GM12878 (cell line): ENCODE measurements at regions not wholly inside any gene's neighbourhood (a gene's known extent, or its start where the extent isn't known, plus 50 kb on each side); places are given as distances from the start of the nearest gene placed in this dataset.

Experiments used
- ASH2L ChIP-seq: fragments of 300-600, 200-600 bp; sonication (generic); IDR thresholded peaks from 2 replicates; pipeline ENCODE4 v1.6.1; 2017; ENCODE audit warnings: low read depth, mild to moderate bottlenecking, borderline replicate concordance
- BRCA1 ChIP-seq: IDR thresholded peaks from 2 replicates; pipeline ENCODE4 v1.6.1; 2011; ENCODE audit warnings: low read depth, low read length, improper control_type of control experiment
- E2F4 ChIP-seq: IDR thresholded peaks from 2 replicates; pipeline ENCODE4 v1.6.1; 2012; ENCODE audit warnings: low read depth, low read length, improper control_type of control experiment
- HDAC2 ChIP-seq: fragments of 200-600 bp; sonication (generic); IDR thresholded peaks from 2 replicates; pipeline ENCODE4 v1.6.1; 2017
- IKZF1 ChIP-seq: fragments of 450-650 bp; conservative IDR thresholded peaks from 2 replicates; pipeline ENCODE4 v1.6.1; 2017; ENCODE audit warnings: antibody characterized with exemption, mild to moderate bottlenecking
- KDM1A ChIP-seq: fragments of 200-600 bp; sonication (generic); IDR thresholded peaks from 2 replicates; pipeline ENCODE4 v1.6.1; 2016; ENCODE audit warnings: borderline replicate concordance
- LARP7 ChIP-seq: fragments of 450-650 bp; IDR thresholded peaks from 2 replicates; pipeline ENCODE4 v1.6.1; 2017; ENCODE audit warnings: mild to moderate bottlenecking
- MEF2B ChIP-seq: fragments of 450-650 bp; IDR thresholded peaks from 2 replicates; pipeline ENCODE4 v1.6.1; 2018; ENCODE audit warnings: mild to moderate bottlenecking, moderate library complexity; ENCODE audit not compliant: partially characterized antibody, poor library complexity, severe bottlenecking
- MTA3 ChIP-seq: IDR thresholded peaks from 2 replicates; pipeline ENCODE4 v1.6.1; 2012; ENCODE audit warnings: low read length, inconsistent platforms, borderline replicate concordance
- POLR2AphosphoS5 ChIP-seq: IDR thresholded peaks from 2 replicates; pipeline ENCODE4 v1.6.1; 2011; ENCODE audit warnings: mild to moderate bottlenecking, low read length, inconsistent platforms
- WRNIP1 ChIP-seq: IDR thresholded peaks from 2 replicates; pipeline ENCODE4 v1.6.1; 2011; ENCODE audit warnings: low read depth, low read length, improper control_type of control experiment, borderline replicate concordance
- ZBTB40 ChIP-seq: fragments of 450-650 bp; IDR thresholded peaks from 2 replicates; pipeline ENCODE4 v1.6.1; 2016; ENCODE audit warnings: mild to moderate bottlenecking, moderate library complexity, borderline replicate concordance
- ZNF622 ChIP-seq: fragments of 450-650 bp; IDR thresholded peaks from 2 replicates; pipeline ENCODE4 v1.6.1; 2017; ENCODE audit warnings: mild to moderate bottlenecking, inconsistent platforms
- TF ChIP-seq, protein P1 (sequence below): IDR thresholded peaks from 2 replicates; pipeline ENCODE4 v1.6.1; 2012; ENCODE audit warnings: low read depth, low read length, improper control_type of control experiment
- TF ChIP-seq, protein P2 (sequence below): fragments of 450-650 bp; IDR thresholded peaks from 2 replicates; pipeline ENCODE4 v1.6.1; 2017; ENCODE audit warnings: low read depth, mild to moderate bottlenecking, moderate library complexity
- TF ChIP-seq, protein P3 (sequence below), 3 experiments: IDR thresholded peaks in 2 of 3; conservative IDR thresholded peaks in 1 of 3; 2 replicates each; pipeline ENCODE4 v1.5.1; 2011; ENCODE audit warnings: low read depth in 3 of 3, low read length in 3 of 3, mild to moderate bottlenecking in 3 of 3, control low read depth in 2 of 3, moderate library complexity in 2 of 3, inconsistent platforms in 1 of 3, mixed read lengths in 1 of 3; ENCODE audit not compliant: control insufficient read depth in 2 of 3, insufficient read depth in 1 of 3; ENCODE audit errors: extremely low read depth in 1 of 3

DNA sequence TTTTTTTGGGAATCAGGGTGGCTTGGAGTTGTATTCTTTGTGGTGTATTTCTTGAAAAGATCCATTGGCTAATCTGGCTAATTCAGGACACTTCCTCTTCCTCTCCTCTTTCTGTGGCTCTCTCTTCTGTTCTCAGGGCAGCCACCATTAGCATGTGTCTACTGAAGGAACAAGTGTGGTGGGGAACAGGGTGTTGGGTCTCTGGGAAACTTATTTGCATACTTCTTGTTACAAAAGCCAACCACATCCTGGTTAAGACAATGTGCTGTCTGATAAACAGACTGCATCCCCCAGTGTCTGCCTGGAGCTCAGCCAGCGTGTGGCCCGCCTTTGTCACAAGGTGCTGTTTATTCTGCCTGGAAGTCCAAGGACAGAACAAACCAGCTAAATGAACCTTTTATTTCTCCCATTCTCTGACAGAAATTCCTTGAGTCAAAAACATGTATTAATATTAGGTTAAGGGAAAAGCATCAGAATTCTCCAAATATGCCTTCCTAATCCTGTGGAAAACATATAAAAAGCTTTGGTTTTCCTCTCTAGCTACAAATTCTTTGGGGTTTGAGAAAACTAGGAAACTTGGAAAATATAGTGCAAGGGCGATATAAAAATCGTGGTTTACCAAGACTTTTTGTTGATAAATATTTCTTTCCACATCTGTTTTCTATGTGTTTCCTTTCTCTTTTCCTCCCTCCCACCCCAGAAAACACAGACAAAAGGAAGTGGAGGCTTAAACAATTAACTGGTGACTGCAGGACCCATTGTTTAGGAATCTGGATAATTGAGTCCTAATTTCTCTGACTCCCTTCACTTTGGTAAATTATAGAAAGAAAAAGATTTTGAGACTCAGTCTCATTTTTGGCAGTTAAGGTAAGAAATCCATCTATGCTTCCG lies 203.6 kb downstream of the SPRY1 start (continued):
- no peak for TF ChIP-seq ZNF622
- TF ChIP-seq ASH2L: no peak
- no peak for TF ChIP-seq MTA3
- TF ChIP-seq ZBTB40: no peak
- 0 out of 2 replicates have a peak, but pooled peaks have one; percentile 23 for TF ChIP-seq LARP7
- no peak for TF ChIP-seq HDAC2
- TF ChIP-seq, protein P1, sequence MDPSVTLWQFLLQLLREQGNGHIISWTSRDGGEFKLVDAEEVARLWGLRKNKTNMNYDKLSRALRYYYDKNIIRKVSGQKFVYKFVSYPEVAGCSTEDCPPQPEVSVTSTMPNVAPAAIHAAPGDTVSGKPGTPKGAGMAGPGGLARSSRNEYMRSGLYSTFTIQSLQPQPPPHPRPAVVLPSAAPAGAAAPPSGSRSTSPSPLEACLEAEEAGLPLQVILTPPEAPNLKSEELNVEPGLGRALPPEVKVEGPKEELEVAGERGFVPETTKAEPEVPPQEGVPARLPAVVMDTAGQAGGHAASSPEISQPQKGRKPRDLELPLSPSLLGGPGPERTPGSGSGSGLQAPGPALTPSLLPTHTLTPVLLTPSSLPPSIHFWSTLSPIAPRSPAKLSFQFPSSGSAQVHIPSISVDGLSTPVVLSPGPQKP: no peak
- TF ChIP-seq KDM1A: no peak
- no peak for TF ChIP-seq E2F4
- no peak for TF ChIP-seq WRNIP1
- TF ChIP-seq, protein P2, sequence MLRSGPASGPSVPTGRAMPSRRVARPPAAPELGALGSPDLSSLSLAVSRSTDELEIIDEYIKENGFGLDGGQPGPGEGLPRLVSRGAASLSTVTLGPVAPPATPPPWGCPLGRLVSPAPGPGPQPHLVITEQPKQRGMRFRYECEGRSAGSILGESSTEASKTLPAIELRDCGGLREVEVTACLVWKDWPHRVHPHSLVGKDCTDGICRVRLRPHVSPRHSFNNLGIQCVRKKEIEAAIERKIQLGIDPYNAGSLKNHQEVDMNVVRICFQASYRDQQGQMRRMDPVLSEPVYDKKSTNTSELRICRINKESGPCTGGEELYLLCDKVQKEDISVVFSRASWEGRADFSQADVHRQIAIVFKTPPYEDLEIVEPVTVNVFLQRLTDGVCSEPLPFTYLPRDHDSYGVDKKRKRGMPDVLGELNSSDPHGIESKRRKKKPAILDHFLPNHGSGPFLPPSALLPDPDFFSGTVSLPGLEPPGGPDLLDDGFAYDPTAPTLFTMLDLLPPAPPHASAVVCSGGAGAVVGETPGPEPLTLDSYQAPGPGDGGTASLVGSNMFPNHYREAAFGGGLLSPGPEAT: peak; percentile 45; the same call in 1 of the 2 replicates
- TF ChIP-seq MEF2B: peak; percentile 61
- no peak for TF ChIP-seq BRCA1
- TF ChIP-seq POLR2AphosphoS5: peak; percentile 45; the same call in 1 of the 2 replicates
- peak; percentile 84 for TF ChIP-seq IKZF1
- TF ChIP-seq, protein P3, sequence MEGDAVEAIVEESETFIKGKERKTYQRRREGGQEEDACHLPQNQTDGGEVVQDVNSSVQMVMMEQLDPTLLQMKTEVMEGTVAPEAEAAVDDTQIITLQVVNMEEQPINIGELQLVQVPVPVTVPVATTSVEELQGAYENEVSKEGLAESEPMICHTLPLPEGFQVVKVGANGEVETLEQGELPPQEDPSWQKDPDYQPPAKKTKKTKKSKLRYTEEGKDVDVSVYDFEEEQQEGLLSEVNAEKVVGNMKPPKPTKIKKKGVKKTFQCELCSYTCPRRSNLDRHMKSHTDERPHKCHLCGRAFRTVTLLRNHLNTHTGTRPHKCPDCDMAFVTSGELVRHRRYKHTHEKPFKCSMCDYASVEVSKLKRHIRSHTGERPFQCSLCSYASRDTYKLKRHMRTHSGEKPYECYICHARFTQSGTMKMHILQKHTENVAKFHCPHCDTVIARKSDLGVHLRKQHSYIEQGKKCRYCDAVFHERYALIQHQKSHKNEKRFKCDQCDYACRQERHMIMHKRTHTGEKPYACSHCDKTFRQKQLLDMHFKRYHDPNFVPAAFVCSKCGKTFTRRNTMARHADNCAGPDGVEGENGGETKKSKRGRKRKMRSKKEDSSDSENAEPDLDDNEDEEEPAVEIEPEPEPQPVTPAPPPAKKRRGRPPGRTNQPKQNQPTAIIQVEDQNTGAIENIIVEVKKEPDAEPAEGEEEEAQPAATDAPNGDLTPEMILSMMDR (IDR thresholded peaks at IDR 0.05 in 2 of 3, conservative IDR thresholded peaks at IDR 0.05 in 1 of 3; ENCODE audit: control insufficient read depth in 2 of 3, extremely low read depth in 1 of 3, insufficient read depth in 1 of 3, low read depth in 3 of 3, low read length in 3 of 3): no peak
